Caco-2 (cell line): ENCODE measurements at regions not wholly inside any gene's neighbourhood (a gene's known extent, or its start where the extent isn't known, plus 50 kb on each side); places are given as distances from the start of the nearest gene placed in this dataset.

ENCODE experiments used
- BruUV-seq: library from RNA; stranded (reverse); fragments of 400-500 nt; replicated peaks from 2 replicates; lab custom pipeline; 2021; lab: Mats Ljungman, UMichigan
- CTCF ChIA-PET: fragments of 300-600 bp; sonication (Branson Sonifier 250); formaldehyde crosslinking; loops from one replicate; lab custom pipeline; 2022; ENCODE audit warnings: antibody characterized with exemption; lab: Charles Lee
- POLR2A ChIA-PET: fragments of 300-600 bp; sonication (Branson Sonifier 250); formaldehyde crosslinking; loops from one replicate; lab custom pipeline; 2022; ENCODE audit warnings: antibody characterized with exemption; lab: Charles Lee
- DNase-seq, 2 experiments: peaks; one replicate each; pipeline versions ENCODE4 v3.0.0 to v3.0.0-alpha.2; 2020 to 2022
- H3K27me3 ChIP-seq: replicated peaks from 2 replicates; pipeline ENCODE4 v1.6.0; 2011; ENCODE audit warnings: low read length; ENCODE audit not compliant: control insufficient read depth, insufficient read depth
- H3K36me3 ChIP-seq: 2 replicates; pipeline ENCODE4 v1.5.1; 2011; ENCODE audit warnings: low read length; ENCODE audit not compliant: control insufficient read depth, insufficient read depth
- H3K4me1 ChIP-seq: fragments of 250-450 bp; sonication (Bioruptor Pico); 2 replicates; pipeline ENCODE4 v1.5.1; 2020; ENCODE audit warnings: mild to moderate bottlenecking
- H3K4me3 ChIP-seq: 2 replicates; pipeline ENCODE4 v1.5.1; 2011; ENCODE audit warnings: low read depth, mild to moderate bottlenecking, control low read depth, low read length
- H3K9me3 ChIP-seq: fragments of 250-450 bp; sonication (Bioruptor Pico); 2 replicates; pipeline ENCODE4 v1.5.1; 2020; ENCODE audit warnings: mild to moderate bottlenecking, moderate library complexity
- H3K27ac Mint-ChIP-seq: one replicate; pipeline ENCODE4 v1.8.0; 2022; ENCODE audit warnings: mixed read lengths; ENCODE audit not compliant: unreplicated experiment
- H3K27me3 Mint-ChIP-seq: one replicate; pipeline ENCODE4 v1.8.0; 2022; ENCODE audit warnings: mixed read lengths; ENCODE audit not compliant: insufficient read depth, unreplicated experiment
- H3K36me3 Mint-ChIP-seq: one replicate; pipeline ENCODE4 v1.8.0; 2022; ENCODE audit warnings: mild to moderate bottlenecking, mixed read lengths; ENCODE audit not compliant: insufficient read depth, unreplicated experiment
- H3K4me1 Mint-ChIP-seq: one replicate; pipeline ENCODE4 v1.8.0; 2022; ENCODE audit warnings: low read depth, mixed read lengths; ENCODE audit not compliant: unreplicated experiment
- H3K4me3 Mint-ChIP-seq: one replicate; pipeline ENCODE4 v1.8.0; 2022; ENCODE audit warnings: mild to moderate bottlenecking, moderate library complexity, mixed read lengths; ENCODE audit not compliant: unreplicated experiment
- H3K9me3 Mint-ChIP-seq: one replicate; pipeline ENCODE4 v1.8.0; 2022; ENCODE audit warnings: mixed read lengths; ENCODE audit not compliant: unreplicated experiment
- intact Hi-C: fragments of 100-400 bp; cut with micrococcal nuclease; formaldehyde crosslinking; loops from one replicate; pipeline ENCODE4 v1.10.0; 2022; ENCODE audit not compliant: unreplicated experiment
- TF ChIP-seq, protein P1 (sequence below), 2 experiments: fragments of 200-600 bp in 1 of 2; IDR thresholded peaks; 1 replicate in 1 of 2; 2 replicates in 1 of 2; pipeline versions ENCODE4 v1.5.1 to v1.8.0; 2011 to 2022; ENCODE audit warnings: antibody characterized with exemption in 1 of 2, control low read depth in 1 of 2, inconsistent platforms in 1 of 2, low read depth in 1 of 2, low read length in 1 of 2, mild to moderate bottlenecking in 1 of 2, moderate library complexity in 1 of 2; ENCODE audit not compliant: insufficient read depth in 1 of 2, severe bottlenecking in 1 of 2, unreplicated experiment in 1 of 2

DNA sequence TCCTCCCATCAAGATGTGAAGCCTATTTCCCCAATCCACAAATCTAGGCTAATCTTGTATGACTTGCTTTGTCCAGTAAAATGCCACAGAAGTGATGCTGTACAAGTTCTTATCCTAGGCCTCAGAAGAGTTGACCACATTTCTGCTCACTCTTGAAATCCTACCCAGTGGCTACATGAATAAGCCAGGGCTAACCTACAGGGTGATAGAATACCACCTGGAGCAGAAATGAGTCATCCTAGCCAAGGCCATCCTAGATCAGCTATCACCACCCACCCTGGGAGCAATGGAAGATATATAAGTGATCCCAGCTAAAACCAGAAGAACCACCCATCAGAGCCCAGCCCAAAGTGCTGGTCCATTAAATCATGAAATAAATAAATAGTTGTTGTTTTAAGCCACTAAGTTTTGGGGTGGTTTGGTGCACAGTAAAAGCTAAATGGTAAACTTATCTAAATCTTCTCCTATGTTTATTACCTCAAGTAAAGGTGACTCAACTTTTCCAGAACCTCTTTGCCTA, 105.1 kb downstream of the RPS29 start:
- H3K36me3 Mint-ChIP-seq: no peaks in the 10 kb centered on the region
- CTCF ChIA-PET: no interaction called here
- H3K4me1 Mint-ChIP-seq: peaks cover 30% of the 10 kb centered on the region
- peak overlapping the region; percentile 51 for H3K4me3 Mint-ChIP-seq
- H3K27me3 Mint-ChIP-seq: no peaks in the 10 kb centered on the region
- H3K4me3 ChIP-seq: no peak overlapping the region
- intact Hi-C loops: no loop called here
- no TSS peak for BruUV-seq
- no peak overlapping the region for H3K27ac Mint-ChIP-seq
- no peaks in the 10 kb centered on the region for H3K36me3 ChIP-seq
- H3K4me1 ChIP-seq: peaks cover 31% of the 10 kb centered on the region
- H3K9me3 ChIP-seq: peaks cover 13% of the 10 kb centered on the region; the same call in 1 of the 2 replicates
- POLR2A ChIA-PET: no interaction called here
- H3K27me3 ChIP-seq: no peaks in the 10 kb centered on the region
- TF ChIP-seq, protein P1, sequence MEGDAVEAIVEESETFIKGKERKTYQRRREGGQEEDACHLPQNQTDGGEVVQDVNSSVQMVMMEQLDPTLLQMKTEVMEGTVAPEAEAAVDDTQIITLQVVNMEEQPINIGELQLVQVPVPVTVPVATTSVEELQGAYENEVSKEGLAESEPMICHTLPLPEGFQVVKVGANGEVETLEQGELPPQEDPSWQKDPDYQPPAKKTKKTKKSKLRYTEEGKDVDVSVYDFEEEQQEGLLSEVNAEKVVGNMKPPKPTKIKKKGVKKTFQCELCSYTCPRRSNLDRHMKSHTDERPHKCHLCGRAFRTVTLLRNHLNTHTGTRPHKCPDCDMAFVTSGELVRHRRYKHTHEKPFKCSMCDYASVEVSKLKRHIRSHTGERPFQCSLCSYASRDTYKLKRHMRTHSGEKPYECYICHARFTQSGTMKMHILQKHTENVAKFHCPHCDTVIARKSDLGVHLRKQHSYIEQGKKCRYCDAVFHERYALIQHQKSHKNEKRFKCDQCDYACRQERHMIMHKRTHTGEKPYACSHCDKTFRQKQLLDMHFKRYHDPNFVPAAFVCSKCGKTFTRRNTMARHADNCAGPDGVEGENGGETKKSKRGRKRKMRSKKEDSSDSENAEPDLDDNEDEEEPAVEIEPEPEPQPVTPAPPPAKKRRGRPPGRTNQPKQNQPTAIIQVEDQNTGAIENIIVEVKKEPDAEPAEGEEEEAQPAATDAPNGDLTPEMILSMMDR (IDR thresholded peaks at IDR 0.05; ENCODE audit: insufficient read depth in 1 of 2, low read depth in 1 of 2, low read length in 1 of 2, severe bottlenecking in 1 of 2, unreplicated experiment in 1 of 2): no peak
- no peak for DNase-seq
- H3K9me3 Mint-ChIP-seq: peaks cover 23% of the 10 kb centered on the region

DNA sequence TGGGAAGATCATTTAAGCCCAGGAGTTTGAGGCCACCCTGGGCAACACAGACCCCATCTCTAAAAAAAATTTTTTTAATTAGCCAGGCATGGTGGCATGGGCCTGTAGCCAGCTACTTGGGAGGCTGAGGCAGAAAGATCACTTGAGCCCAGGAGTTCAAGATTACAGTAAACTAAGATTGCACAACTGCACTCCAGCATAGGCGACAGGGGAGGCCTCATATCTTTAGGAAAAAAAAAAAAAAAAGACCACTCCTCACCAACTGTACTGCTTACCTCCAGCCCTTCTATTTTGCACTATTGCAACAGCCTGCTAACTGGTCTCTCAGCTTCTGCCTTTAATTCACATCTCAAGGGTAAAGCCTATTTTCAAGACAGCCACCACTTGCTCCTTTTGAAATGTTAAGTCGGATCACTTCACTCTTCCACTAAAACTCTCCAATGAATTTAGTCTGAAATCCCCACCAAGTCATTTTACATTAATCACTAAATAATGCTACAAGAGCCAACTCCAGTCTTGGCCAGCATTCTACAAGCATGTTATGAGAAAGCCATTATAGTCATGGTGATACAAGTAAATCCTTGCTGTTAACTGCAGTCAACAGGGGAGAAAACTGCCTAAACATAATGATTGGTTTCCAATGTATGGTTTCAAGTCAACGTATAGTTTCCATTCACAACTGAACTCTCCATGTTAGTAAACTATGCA, 106.0 kb downstream of the RPS29 start:
- no peak for DNase-seq
- H3K36me3 ChIP-seq: no peaks in the 10 kb centered on the region
- H3K9me3 ChIP-seq: peaks cover 13% of the 10 kb centered on the region; the same call in 1 of the 2 replicates
- peaks cover 31% of the 10 kb centered on the region for H3K4me1 ChIP-seq
- H3K9me3 Mint-ChIP-seq: peaks cover 23% of the 10 kb centered on the region
- intact Hi-C loops: no loop called here
- no peaks in the 10 kb centered on the region for H3K27me3 Mint-ChIP-seq
- CTCF ChIA-PET: interaction anchor here (3.0 kb wide), 1 partner anchor 19 kb away, joined by 22 read pairs; no protein-coding TSS in a partner anchor
- no TSS peak for BruUV-seq
- TF ChIP-seq, protein P1 (IDR thresholded peaks at IDR 0.05; ENCODE audit: insufficient read depth in 1 of 2, low read depth in 1 of 2, low read length in 1 of 2, severe bottlenecking in 1 of 2, unreplicated experiment in 1 of 2): no peak
- peaks cover 30% of the 10 kb centered on the region for H3K4me1 Mint-ChIP-seq
- no peak overlapping the region for H3K4me3 ChIP-seq
- H3K4me3 Mint-ChIP-seq: peak overlapping the region; percentile 51
- no peaks in the 10 kb centered on the region for H3K27me3 ChIP-seq
- H3K27ac Mint-ChIP-seq: peak overlapping the region; percentile 65
- POLR2A ChIA-PET: no interaction called here
- H3K36me3 Mint-ChIP-seq: no peaks in the 10 kb centered on the region

DNA sequence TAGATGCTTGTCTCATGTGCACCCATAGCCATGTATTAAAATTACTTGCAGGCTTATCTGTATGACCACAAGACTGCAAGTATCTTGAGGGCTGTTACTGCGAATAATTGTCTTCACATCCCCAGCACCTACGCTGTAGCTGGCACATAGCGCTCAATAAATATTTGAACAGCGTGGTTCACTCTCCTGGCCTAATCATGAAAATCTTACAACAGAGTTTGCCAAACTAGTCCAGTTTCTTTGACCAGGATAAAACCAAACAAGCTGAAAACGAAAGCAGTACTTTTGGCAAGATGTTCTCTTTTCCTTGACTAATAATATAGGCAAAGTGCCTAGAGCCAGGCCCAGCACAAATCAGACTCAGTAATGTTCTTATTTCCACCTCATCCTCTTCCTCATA, 106.7 kb downstream of the RPS29 start:
- intact Hi-C loops: loop anchor here (2.0 kb wide), 1 partner anchor 17 kb away; no protein-coding TSS in a partner anchor
- peaks cover 31% of the 10 kb centered on the region for H3K4me1 ChIP-seq
- H3K36me3 ChIP-seq: no peaks in the 10 kb centered on the region
- Mint-ChIP-seq H3K36me3 (no peaks in the 10 kb centered on the region), H3K27me3 (no peaks in the 10 kb centered on the region), H3K4me1 (peaks cover 30% of the 10 kb centered on the region), H3K4me3 (peak overlapping the region; percentile 33), H3K27ac (peak overlapping the region; percentile 55), H3K9me3 (peaks cover 23% of the 10 kb centered on the region)
- H3K4me3 ChIP-seq: no peak overlapping the region
- DNase-seq: peak; percentile 41 to 55
- TF ChIP-seq, protein P1 (IDR thresholded peaks at IDR 0.05; ENCODE audit: insufficient read depth in 1 of 2, low read depth in 1 of 2, low read length in 1 of 2, severe bottlenecking in 1 of 2, unreplicated experiment in 1 of 2): no peak
- POLR2A ChIA-PET: interaction anchor here (1.0 kb wide), 1 partner anchor 107 kb away, joined by 4 read pairs; the partner anchor contains the start of gene RPS29
- no peaks in the 10 kb centered on the region for H3K27me3 ChIP-seq
- peaks cover 13% of the 10 kb centered on the region; the same call in 1 of the 2 replicates for H3K9me3 ChIP-seq
- CTCF ChIA-PET: interaction anchor here (1.2 to 3.0 kb wide), 3 partner anchors 18 to 71 kb away, joined by 4 to 22 read pairs (median 6); no protein-coding TSS in a partner anchor
- no TSS peak for BruUV-seq
